Type B pancreatic cell (in vitro differentiated cells): ENCODE measurements at regions not wholly inside any gene's neighbourhood (a gene's known extent, or its start where the extent isn't known, plus 50 kb on each side); places are given as distances from the start of the nearest gene placed in this dataset.

Experiments used
- DNase-seq: peaks from one replicate; pipeline ENCODE4 v3.0.0; 2021; ENCODE audit warnings: mixed read lengths; ENCODE audit not compliant: unreplicated experiment; ENCODE audit errors: extremely low spot score
- H3K27ac Mint-ChIP-seq: 2 replicates; pipeline ENCODE4 v1.8.0; 2021; ENCODE audit warnings: mild to moderate bottlenecking, mixed read lengths
- H3K27me3 Mint-ChIP-seq: 2 replicates; pipeline ENCODE4 v1.8.0; 2021; ENCODE audit warnings: mixed read lengths
- H3K36me3 Mint-ChIP-seq: 2 replicates; pipeline ENCODE4 v1.8.0; 2021; ENCODE audit warnings: mixed read lengths
- H3K4me1 Mint-ChIP-seq: one replicate; pipeline ENCODE4 v1.8.0; 2021; ENCODE audit warnings: mixed read lengths; ENCODE audit not compliant: unreplicated experiment
- H3K4me3 Mint-ChIP-seq: 2 replicates; pipeline ENCODE4 v1.8.0; 2021; ENCODE audit warnings: mild to moderate bottlenecking, mixed read lengths
- H3K9me3 Mint-ChIP-seq: 2 replicates; pipeline ENCODE4 v1.8.0; 2021; ENCODE audit warnings: mixed read lengths
- CTCF ChIP-seq: fragments of 200-600 bp; sonication (generic); conservative IDR thresholded peaks from 2 replicates; pipeline ENCODE4 v1.5.0; 2021; ENCODE audit warnings: antibody characterized with exemption, mild to moderate bottlenecking

- no peaks in the 10 kb centered on the region for H3K36me3 Mint-ChIP-seq
- H3K27ac Mint-ChIP-seq: no peak overlapping the region
- DNase-seq: no peak
- no peaks in the 10 kb centered on the region for H3K27me3 Mint-ChIP-seq
- H3K4me1 Mint-ChIP-seq: no peaks in the 10 kb centered on the region
- TF ChIP-seq CTCF: no peak
- H3K4me3 Mint-ChIP-seq: no peak overlapping the region
- H3K9me3 Mint-ChIP-seq: peaks cover 3% of the 10 kb centered on the region
Measured at GRCh38 chr5:37900692-37901091, 60.9 kb upstream of the GDNF start.

- H3K4me1 Mint-ChIP-seq: no peaks in the 10 kb centered on the region
- H3K9me3 Mint-ChIP-seq: no peaks in the 10 kb centered on the region
- peaks cover 8% of the 10 kb centered on the region for H3K27me3 Mint-ChIP-seq
- peaks cover 4% of the 10 kb centered on the region for H3K36me3 Mint-ChIP-seq
- H3K4me3 Mint-ChIP-seq: no peak overlapping the region
- no peak for DNase-seq
- no peak for TF ChIP-seq CTCF
- no peak overlapping the region for H3K27ac Mint-ChIP-seq
Measured at GRCh38 chr5:37899037-37899436, 59.2 kb upstream of the GDNF start.

- Mint-ChIP-seq H3K27ac (no peak overlapping the region), H3K9me3 (no peaks in the 10 kb centered on the region), H3K4me3 (no peak overlapping the region), H3K27me3 (peaks cover 8% of the 10 kb centered on the region), H3K36me3 (peaks cover 4% of the 10 kb centered on the region), H3K4me1 (no peaks in the 10 kb centered on the region)
- DNase-seq: no peak
- TF ChIP-seq CTCF: no peak
Measured at GRCh38 chr5:37896159-37896558, 56.3 kb upstream of the GDNF start.

GRCh38 chr5:37893434-37894134 lies 53.7 kb upstream of the GDNF start:
- Mint-ChIP-seq H3K4me1 (peaks cover 12% of the 10 kb centered on the region), H3K27me3 (peaks cover 12% of the 10 kb centered on the region), H3K36me3 (peaks cover 4% of the 10 kb centered on the region), H3K27ac (no peak overlapping the region), H3K4me3 (no peak overlapping the region), H3K9me3 (peaks cover 9% of the 10 kb centered on the region)
- no peak for TF ChIP-seq CTCF
- no peak for DNase-seq

GRCh38 chr5:37892586-37892985 lies 52.7 kb upstream of the GDNF start:
- no peak overlapping the region for H3K4me3 Mint-ChIP-seq
- H3K9me3 Mint-ChIP-seq: peaks cover 12% of the 10 kb centered on the region
- no peak for DNase-seq
- TF ChIP-seq CTCF: no peak
- no peak overlapping the region for H3K27ac Mint-ChIP-seq
- H3K4me1 Mint-ChIP-seq: peaks cover 15% of the 10 kb centered on the region
- H3K36me3 Mint-ChIP-seq: peaks cover 4% of the 10 kb centered on the region
- H3K27me3 Mint-ChIP-seq: peaks cover 12% of the 10 kb centered on the region
